ENCODE measurements at regions not wholly inside any gene's neighbourhood (a gene's known extent, or its start where the extent isn't known, plus 50 kb on each side); places are given as distances from the start of the nearest gene placed in this dataset.

GRCh38 chr17:14859542-14859941 lies 405.6 kb downstream of the PMP22 start:
- H3K4me1 Mint-ChIP-seq (ENCODE audit: unreplicated experiment), result peaks cover 7% of the 10 kb centered on the region
- no peak for DNase-seq (ENCODE audit: extremely low spot score, unreplicated experiment)
- peaks cover 2% of the 10 kb centered on the region for H3K36me3 Mint-ChIP-seq (ENCODE audit: unreplicated experiment)
- no peak for TF ChIP-seq CTCF (IDR thresholded peaks at IDR 0.05)
- H3K27me3 Mint-ChIP-seq (ENCODE audit: unreplicated experiment), result no peaks in the 10 kb centered on the region
- no peak overlapping the region for H3K4me3 Mint-ChIP-seq (ENCODE audit: unreplicated experiment)
- peaks cover 9% of the 10 kb centered on the region for H3K9me3 Mint-ChIP-seq (ENCODE audit: unreplicated experiment)
- H3K27ac Mint-ChIP-seq (ENCODE audit: unreplicated experiment), result no peak overlapping the region

- no peak for DNase-seq (ENCODE audit: extremely low spot score, unreplicated experiment)
- H3K27ac Mint-ChIP-seq (ENCODE audit: unreplicated experiment), result no peak overlapping the region
- no peaks in the 10 kb centered on the region for H3K9me3 Mint-ChIP-seq (ENCODE audit: unreplicated experiment)
- peaks cover 7% of the 10 kb centered on the region for H3K4me1 Mint-ChIP-seq (ENCODE audit: unreplicated experiment)
- no peak overlapping the region for H3K4me3 Mint-ChIP-seq (ENCODE audit: unreplicated experiment)
- H3K27me3 Mint-ChIP-seq (ENCODE audit: unreplicated experiment), result no peaks in the 10 kb centered on the region
- no peak for TF ChIP-seq CTCF (IDR thresholded peaks at IDR 0.05)
- H3K36me3 Mint-ChIP-seq (ENCODE audit: unreplicated experiment), result no peaks in the 10 kb centered on the region
Measured at GRCh38 chr17:14856176-14856575, 408.9 kb downstream of the PMP22 start.

GRCh38 chr17:14854691-14855090 lies 410.4 kb downstream of the PMP22 start:
- no peak for DNase-seq (ENCODE audit: extremely low spot score, unreplicated experiment)
- H3K4me1 Mint-ChIP-seq (ENCODE audit: unreplicated experiment), result peaks cover 3% of the 10 kb centered on the region
- H3K27ac Mint-ChIP-seq (ENCODE audit: unreplicated experiment), result no peak overlapping the region
- TF ChIP-seq CTCF (IDR thresholded peaks at IDR 0.05), result no peak
- H3K9me3 Mint-ChIP-seq (ENCODE audit: unreplicated experiment), result no peaks in the 10 kb centered on the region
- H3K4me3 Mint-ChIP-seq (ENCODE audit: unreplicated experiment), result no peak overlapping the region
- no peaks in the 10 kb centered on the region for H3K36me3 Mint-ChIP-seq (ENCODE audit: unreplicated experiment)
- H3K27me3 Mint-ChIP-seq (ENCODE audit: unreplicated experiment), result no peaks in the 10 kb centered on the region

- H3K27me3 Mint-ChIP-seq (ENCODE audit: unreplicated experiment), result no peaks in the 10 kb centered on the region
- H3K4me1 Mint-ChIP-seq (ENCODE audit: unreplicated experiment), result peaks cover 37% of the 10 kb centered on the region
- H3K4me3 Mint-ChIP-seq (ENCODE audit: unreplicated experiment), result no peak overlapping the region
- no peak overlapping the region for H3K27ac Mint-ChIP-seq (ENCODE audit: unreplicated experiment)
- no peak for TF ChIP-seq CTCF (IDR thresholded peaks at IDR 0.05)
- H3K36me3 Mint-ChIP-seq (ENCODE audit: unreplicated experiment), result no peaks in the 10 kb centered on the region
- H3K9me3 Mint-ChIP-seq (ENCODE audit: unreplicated experiment), result peaks cover 4% of the 10 kb centered on the region
- no peak for DNase-seq (ENCODE audit: extremely low spot score, unreplicated experiment)
Measured at GRCh38 chr17:14845591-14846281, 419.4 kb downstream of the PMP22 start.

- Mint-ChIP-seq H3K27ac (ENCODE audit: unreplicated experiment) (no peak overlapping the region), H3K27me3 (ENCODE audit: unreplicated experiment) (no peaks in the 10 kb centered on the region), H3K4me3 (ENCODE audit: unreplicated experiment) (no peak overlapping the region), H3K4me1 (ENCODE audit: unreplicated experiment) (peaks cover 62% of the 10 kb centered on the region), H3K36me3 (ENCODE audit: unreplicated experiment) (no peaks in the 10 kb centered on the region), H3K9me3 (ENCODE audit: unreplicated experiment) (peaks cover 4% of the 10 kb centered on the region)
- TF ChIP-seq CTCF (IDR thresholded peaks at IDR 0.05), result no peak
- no peak for DNase-seq (ENCODE audit: extremely low spot score, unreplicated experiment)
Measured at GRCh38 chr17:14843086-14843795, 421.9 kb downstream of the PMP22 start.

All from osteocyte (in vitro differentiated cells).